ENCODE measurements at regions not wholly inside any gene's neighbourhood (a gene's known extent, or its start where the extent isn't known, plus 50 kb on each side); places are given as distances from the start of the nearest gene placed in this dataset.

GRCh38 chr6:54991761-54992330, 145.3 kb downstream of the FAM83B start:
- no peak for DNase-seq

GRCh38 chr6:54992789-54993188, 146.2 kb downstream of the FAM83B start:
- DNase-seq: no peak

GRCh38 chr6:54993294-54993693, 146.7 kb downstream of the FAM83B start:
- DNase-seq: no peak

GRCh38 chr6:54993948-54994347, 147.4 kb downstream of the FAM83B start:
- DNase-seq: no peak

GRCh38 chr6:54998576-54998975, 152.0 kb downstream of the FAM83B start:
- no peak for DNase-seq

- no peak for DNase-seq
Observed at GRCh38 chr6:55003719-55004430, 157.3 kb downstream of the FAM83B start.

GRCh38 chr6:55009131-55009530, 162.6 kb downstream of the FAM83B start:
- no peak for DNase-seq

GRCh38 chr6:55011034-55011433, 163.3 kb upstream of the HCRTR2 start:
- no peak for DNase-seq

GRCh38 chr6:55012454-55012853, 161.9 kb upstream of the HCRTR2 start:
- no peak for DNase-seq

- DNase-seq: no peak
Observed at GRCh38 chr6:55014321-55015088, 159.8 kb upstream of the HCRTR2 start.

- DNase-seq: no peak
Observed at GRCh38 chr6:55016261-55016660, 158.1 kb upstream of the HCRTR2 start.

GRCh38 chr6:55017555-55018300, 156.6 kb upstream of the HCRTR2 start:
- no peak for DNase-seq

- DNase-seq: no peak
Observed at GRCh38 chr6:55019591-55019990, 154.7 kb upstream of the HCRTR2 start.

- DNase-seq: no peak
Observed at GRCh38 chr6:55023230-55023629, 151.1 kb upstream of the HCRTR2 start.

GRCh38 chr6:55033016-55033546, 141.2 kb upstream of the HCRTR2 start:
- DNase-seq: no peak

GRCh38 chr6:55034752-55035151, 139.6 kb upstream of the HCRTR2 start:
- no peak for DNase-seq

GRCh38 chr6:55040102-55040848, 134.0 kb upstream of the HCRTR2 start:
- no peak for DNase-seq

- no peak for DNase-seq
Observed at GRCh38 chr6:55046869-55047422, 127.4 kb upstream of the HCRTR2 start.

GRCh38 chr6:55047451-55048044, 126.8 kb upstream of the HCRTR2 start:
- DNase-seq: no peak

GRCh38 chr6:55049866-55050265, 124.4 kb upstream of the HCRTR2 start:
- DNase-seq: no peak

- DNase-seq: no peak
Observed at GRCh38 chr6:55052846-55053245, 121.5 kb upstream of the HCRTR2 start.

- no peak for DNase-seq
Observed at GRCh38 chr6:55058682-55059081, 115.6 kb upstream of the HCRTR2 start.

Measured in T1000 (cell line).